H1 (cell line): ENCODE measurements at regions not wholly inside any gene's neighbourhood (a gene's known extent, or its start where the extent isn't known, plus 50 kb on each side); places are given as distances from the start of the nearest gene placed in this dataset.

Experiments used
- CEBPB ChIP-seq: IDR thresholded peaks from 2 replicates; pipeline ENCODE4 v1.6.1; 2012; ENCODE audit warnings: low read depth, low read length
- CHD2 ChIP-seq: IDR thresholded peaks from 2 replicates; pipeline ENCODE4 v1.6.1; 2012; ENCODE audit warnings: low read length, improper control_type of control experiment
- EP300 ChIP-seq, 2 experiments: IDR thresholded peaks; 1 replicate in 1 of 2; 2 replicates in 1 of 2; pipeline ENCODE4 v1.6.1; 2011 to 2012; ENCODE audit warnings: low read depth in 2 of 2, low read length in 2 of 2, mild to moderate bottlenecking in 2 of 2, borderline replicate concordance in 1 of 2, inconsistent platforms in 1 of 2, moderate library complexity in 1 of 2
- POLR2AphosphoS5 ChIP-seq: IDR thresholded peaks from 2 replicates; pipeline ENCODE4 v1.6.1; 2011; ENCODE audit warnings: low read depth, low read length
- TEAD4 ChIP-seq: IDR thresholded peaks from 2 replicates; pipeline ENCODE4 v1.6.1; 2012; ENCODE audit warnings: low read depth, low read length, inconsistent platforms, mixed read lengths
- TF ChIP-seq, protein P1 (sequence below), 3 experiments: IDR thresholded peaks; 1 replicate in 2 of 3; 2 replicates in 1 of 3; pipeline versions ENCODE4 v1.5.1 to v1.6.1; 2011; ENCODE audit warnings: low read length in 3 of 3, mild to moderate bottlenecking in 3 of 3, inconsistent platforms in 2 of 3, low read depth in 1 of 3, moderate library complexity in 1 of 3; ENCODE audit not compliant: insufficient read depth in 1 of 3; ENCODE audit errors: control extremely low read depth in 1 of 3
- TF ChIP-seq, protein P2 (sequence below): IDR thresholded peaks from 2 replicates; pipeline ENCODE4 v1.6.1; 2011; ENCODE audit warnings: low read depth, mild to moderate bottlenecking, low read length; ENCODE audit not compliant: insufficient read depth

DNA sequence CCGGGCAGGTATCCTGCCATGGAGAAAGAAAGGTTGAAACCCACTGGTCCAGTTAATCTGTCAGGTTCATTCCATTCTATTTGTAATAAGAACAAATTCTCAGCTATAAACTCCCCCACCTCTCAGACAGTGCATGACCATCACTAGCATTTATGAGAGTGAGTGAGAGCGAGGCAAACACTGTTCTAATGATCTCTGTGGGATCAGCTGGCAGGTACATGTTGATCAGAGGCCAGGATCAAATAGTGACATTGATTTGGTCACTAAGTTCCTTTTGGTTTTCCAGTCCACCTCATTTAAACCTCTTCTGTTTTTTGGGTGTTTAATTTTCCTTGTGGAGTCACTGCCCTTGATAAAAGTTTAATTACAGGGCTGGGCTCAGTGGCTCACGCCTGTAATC, 423.1 kb upstream of the CHST9 start:
- TF ChIP-seq POLR2AphosphoS5, result no peak
- TF ChIP-seq, protein P1, sequence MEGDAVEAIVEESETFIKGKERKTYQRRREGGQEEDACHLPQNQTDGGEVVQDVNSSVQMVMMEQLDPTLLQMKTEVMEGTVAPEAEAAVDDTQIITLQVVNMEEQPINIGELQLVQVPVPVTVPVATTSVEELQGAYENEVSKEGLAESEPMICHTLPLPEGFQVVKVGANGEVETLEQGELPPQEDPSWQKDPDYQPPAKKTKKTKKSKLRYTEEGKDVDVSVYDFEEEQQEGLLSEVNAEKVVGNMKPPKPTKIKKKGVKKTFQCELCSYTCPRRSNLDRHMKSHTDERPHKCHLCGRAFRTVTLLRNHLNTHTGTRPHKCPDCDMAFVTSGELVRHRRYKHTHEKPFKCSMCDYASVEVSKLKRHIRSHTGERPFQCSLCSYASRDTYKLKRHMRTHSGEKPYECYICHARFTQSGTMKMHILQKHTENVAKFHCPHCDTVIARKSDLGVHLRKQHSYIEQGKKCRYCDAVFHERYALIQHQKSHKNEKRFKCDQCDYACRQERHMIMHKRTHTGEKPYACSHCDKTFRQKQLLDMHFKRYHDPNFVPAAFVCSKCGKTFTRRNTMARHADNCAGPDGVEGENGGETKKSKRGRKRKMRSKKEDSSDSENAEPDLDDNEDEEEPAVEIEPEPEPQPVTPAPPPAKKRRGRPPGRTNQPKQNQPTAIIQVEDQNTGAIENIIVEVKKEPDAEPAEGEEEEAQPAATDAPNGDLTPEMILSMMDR (IDR thresholded peaks at IDR 0.05; ENCODE audit: control extremely low read depth in 1 of 3, insufficient read depth in 1 of 3, low read depth in 1 of 3, low read length in 3 of 3), result no peak
- TF ChIP-seq EP300 (IDR thresholded peaks at IDR 0.05; ENCODE audit: borderline replicate concordance in 1 of 2, low read depth in 2 of 2, low read length in 2 of 2), result no peak
- no peak for TF ChIP-seq CEBPB
- TF ChIP-seq CHD2, result no peak
- TF ChIP-seq TEAD4, result no peak
- TF ChIP-seq, protein P2, sequence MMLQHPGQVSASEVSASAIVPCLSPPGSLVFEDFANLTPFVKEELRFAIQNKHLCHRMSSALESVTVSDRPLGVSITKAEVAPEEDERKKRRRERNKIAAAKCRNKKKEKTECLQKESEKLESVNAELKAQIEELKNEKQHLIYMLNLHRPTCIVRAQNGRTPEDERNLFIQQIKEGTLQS, result no peak
